HepG2 (cell line): ENCODE measurements at regions not wholly inside any gene's neighbourhood (a gene's known extent, or its start where the extent isn't known, plus 50 kb on each side); places are given as distances from the start of the nearest gene placed in this dataset.

Experiments
- ATAC-seq: fragments of 200-7000 bp; cut with Tn5 transposase; 3 replicates; pipeline ENCODE4 v1.9.1; 2020; ENCODE audit warnings: mild to moderate bottlenecking, moderate library complexity
- BruUV-seq: library from RNA; stranded (reverse); fragments of 400-500 nt; replicated peaks from 2 replicates; lab custom pipeline; 2021; lab: Mats Ljungman, UMichigan
- CTCF ChIA-PET: fragments of 300-600 bp; formaldehyde crosslinking; extraction: SDS; loops from one replicate; lab custom pipeline; 2021; ENCODE audit warnings: low total read pairs, inconsistent platforms, low intra/inter-chr PET ratio; lab: Yijun Ruan, JAX
- POLR2A ChIA-PET: fragments of 350-600 bp; sonication (Branson Sonifier 250); formaldehyde crosslinking; loops from one replicate; lab custom pipeline; 2020; ENCODE audit warnings: antibody characterized with exemption, inconsistent platforms; lab: Yijun Ruan, JAX
- DNase-seq: peaks from one replicate; pipeline ENCODE4 v3.0.0-alpha.2; 2015; ENCODE audit warnings: low spot score
- FAIRE-seq: peaks from 3 replicates; lab custom pipeline; 2011; peaks lifted over from hg19 to GRCh38; lab: Jason Lieb, UNC
- H2AFZ ChIP-seq: one replicate; pipeline ENCODE4 v1.6.1; 2011; ENCODE audit warnings: low read length, inconsistent platforms
- H3K27ac ChIP-seq: fragments of 300-600 bp; 3 replicates; pipeline ENCODE4 v1.8.0; 2011; ENCODE audit warnings: mixed run types, mild to moderate bottlenecking, mixed read lengths, low read length, inconsistent platforms; ENCODE audit not compliant: insufficient read depth; ENCODE audit errors: extremely low read length
- H3K27me3 ChIP-seq, 2 experiments: fragments of 200-600 bp in 1 of 2; 2 replicates in 1 of 2; 3 replicates in 1 of 2; pipeline versions ENCODE4 v1.6.0 to v1.8.0; 2011; ENCODE audit warnings: low read length in 2 of 2, mild to moderate bottlenecking in 2 of 2, moderate library complexity in 2 of 2, inconsistent platforms in 1 of 2; ENCODE audit not compliant: insufficient read depth in 2 of 2, control insufficient read depth in 1 of 2
- H3K36me3 ChIP-seq, 2 experiments: fragments of 200-600 bp in 1 of 2; replicated peaks in 1 of 2; 2 replicates in 1 of 2; 3 replicates in 1 of 2; pipeline versions ENCODE4 v1.5.1 to v1.8.0; 2011; ENCODE audit warnings: low read length in 2 of 2, inconsistent platforms in 1 of 2; ENCODE audit not compliant: insufficient read depth in 2 of 2, control insufficient read depth in 1 of 2
- H3K4me1 ChIP-seq: 2 replicates; pipeline ENCODE4 v1.5.1; 2012; ENCODE audit warnings: low read length, inconsistent platforms; ENCODE audit not compliant: insufficient read depth
- H3K4me2 ChIP-seq: 2 replicates; pipeline ENCODE4 v1.6.0; 2011; ENCODE audit warnings: low read depth, low read length, inconsistent platforms
- H3K4me3 ChIP-seq, 3 experiments: fragments of 200-600 bp in 1 of 3; sonication (generic), shearing (Covaris generic) in 1 of 3; replicated peaks in 1 of 3; 2 replicates each; pipeline ENCODE4 v1.5.1; 2011 to 2016; ENCODE audit warnings: low read length in 3 of 3, inconsistent platforms in 2 of 3, low read depth in 2 of 3, mild to moderate bottlenecking in 2 of 3, control low read depth in 1 of 3, mixed read lengths in 1 of 3; ENCODE audit not compliant: insufficient read depth in 1 of 3
- H3K79me2 ChIP-seq: one replicate; pipeline ENCODE4 v1.6.1; 2011; ENCODE audit warnings: low read length, inconsistent platforms; ENCODE audit not compliant: insufficient read depth
- H3K9ac ChIP-seq: 2 replicates; pipeline ENCODE4 v1.6.0; 2011; ENCODE audit warnings: mild to moderate bottlenecking, low read depth, low read length, inconsistent platforms; ENCODE audit not compliant: insufficient read depth
- H3K9me3 ChIP-seq: 2 replicates; pipeline ENCODE4 v1.5.1; 2012; ENCODE audit warnings: mild to moderate bottlenecking, low read length
- H4K20me1 ChIP-seq: 2 replicates; pipeline ENCODE4 v1.6.0; 2011; ENCODE audit warnings: inconsistent platforms, mild to moderate bottlenecking, low read length, moderate library complexity; ENCODE audit not compliant: insufficient read depth
- AHDC1 ChIP-seq: sonication (generic); formaldehyde crosslinking; IDR thresholded peaks from 2 replicates; pipeline ENCODE4 v1.5.1; 2020; ENCODE audit warnings: mild to moderate bottlenecking, missing genetic modification reagents, borderline replicate concordance
- BRF2 ChIP-seq: sonication (generic); formaldehyde crosslinking; IDR thresholded peaks from 2 replicates; pipeline ENCODE4 v1.8.1; 2022; ENCODE audit warnings: mild to moderate bottlenecking, missing genetic modification reagents
- KDM4B ChIP-seq: sonication (generic); formaldehyde crosslinking; IDR thresholded peaks from 2 replicates; pipeline ENCODE4 v1.4.0; 2020; ENCODE audit warnings: missing genetic modification reagents
- KDM5B ChIP-seq: sonication (generic); formaldehyde crosslinking; IDR thresholded peaks from 2 replicates; pipeline ENCODE4 v1.4.0; 2020; ENCODE audit warnings: missing genetic modification reagents, mild to moderate bottlenecking, borderline replicate concordance
- PLSCR1 ChIP-seq: sonication (generic); formaldehyde crosslinking; IDR thresholded peaks from 2 replicates; pipeline ENCODE4 v1.5.0; 2020; ENCODE audit warnings: missing genetic modification reagents, mild to moderate bottlenecking, borderline replicate concordance
- RAD21 ChIP-seq: fragments of 450-650 bp; formaldehyde crosslinking; IDR thresholded peaks from 2 replicates; pipeline ENCODE4 v1.5.0; 2020; ENCODE audit warnings: mild to moderate bottlenecking
- RNF2 ChIP-seq: fragments of 450-650 bp; conservative IDR thresholded peaks from 2 replicates; pipeline ENCODE4 v1.6.1; 2016; ENCODE audit warnings: low read depth
- RORA ChIP-seq: sonication (generic); formaldehyde crosslinking; IDR thresholded peaks from 2 replicates; pipeline ENCODE4 v1.5.0; 2020; ENCODE audit warnings: mild to moderate bottlenecking, missing genetic modification reagents, moderate library complexity
- SP140L ChIP-seq: sonication (generic); formaldehyde crosslinking; IDR thresholded peaks from 2 replicates; pipeline ENCODE4 v1.4.0; 2020; ENCODE audit warnings: missing genetic modification reagents, borderline replicate concordance
- SUZ12 ChIP-seq: fragments of 150-350 bp; IDR thresholded peaks from 2 replicates; pipeline ENCODE4 v1.6.1; 2014; ENCODE audit warnings: low read depth, low read length
- ZBTB8A ChIP-seq: sonication (generic); formaldehyde crosslinking; IDR thresholded peaks from 2 replicates; pipeline ENCODE4 v1.4.0; 2020; ENCODE audit warnings: mild to moderate bottlenecking, low read depth, missing genetic modification reagents, borderline replicate concordance
- ZFP41 ChIP-seq: sonication (generic); formaldehyde crosslinking; IDR thresholded peaks from 2 replicates; pipeline ENCODE4 v1.4.0; 2020; ENCODE audit warnings: mild to moderate bottlenecking, missing genetic modification reagents, borderline replicate concordance
- ZGPAT ChIP-seq: IDR thresholded peaks from 2 replicates; pipeline ENCODE4 v1.6.1; 2016; ENCODE audit warnings: mild to moderate bottlenecking
- ZNF160 ChIP-seq: sonication (generic); formaldehyde crosslinking; IDR thresholded peaks from 2 replicates; pipeline ENCODE4 v1.8.0; 2022; ENCODE audit warnings: mild to moderate bottlenecking, inconsistent platforms, missing genetic modification reagents
- ZNF331 ChIP-seq: sonication (generic); formaldehyde crosslinking; IDR thresholded peaks from 2 replicates; pipeline ENCODE4 v1.4.0; 2020; ENCODE audit warnings: missing genetic modification reagents
- WGBS: methylation state at CpG from one replicate; pipeline ENCODE4 v1.1.6; 2017; ENCODE audit warnings: low lambda C conversion rate; 5-methylcytosine and 5-hydroxymethylcytosine counted together
- in situ Hi-C: cut with HindIII; loops from 2 replicates; pipeline ENCODE4 v1.10.0; 2017; ENCODE audit warnings: low pct_unique_long_range_greater_than_20kb; ENCODE audit not compliant: extremely low pct_ligation_motif_present
- intact Hi-C: fragments of 100-400 bp; cut with micrococcal nuclease; formaldehyde crosslinking; loops from one replicate; pipeline ENCODE4 v1.10.0; 2022; ENCODE audit not compliant: unreplicated experiment

GRCh38 chr3:55269096-55269495, 218.0 kb downstream of the WNT5A start:
- Histone ChIP-seq H3K4me1 (peaks cover 16% of the 10 kb centered on the region), H2AFZ (no peak overlapping the region), H3K27ac (no peak overlapping the region), H3K9me3 (no peaks in the 10 kb centered on the region), H4K20me1 (no peaks in the 10 kb centered on the region), H3K4me2 (no peak overlapping the region), H3K4me3 (no peak overlapping the region), H3K27me3 (0 out of 5 replicates have a peak, but pooled peaks cover 0 to 3% of the 10 kb centered on the region in 2 experiments), H3K79me2 (no peaks in the 10 kb centered on the region), H3K36me3 (no peaks in the 10 kb centered on the region), H3K9ac (no peak overlapping the region)
- BruUV-seq: no TSS peak
- no peak for ATAC-seq
- in situ Hi-C loops (no loop called here), intact Hi-C loops (no loop called here)
- no peak for FAIRE-seq
- TF ChIP-seq KDM4B (CRISPR knock-in tag): no peak
- TF ChIP-seq RNF2: no peak
- no peak for TF ChIP-seq KDM5B
- TF ChIP-seq RAD21 (CRISPR knock-in tag): no peak
- no peak for TF ChIP-seq PLSCR1 (CRISPR knock-in tag)
- TF ChIP-seq ZBTB8A (CRISPR knock-in tag): no peak
- no peak for TF ChIP-seq ZGPAT (CRISPR knock-in tag)
- no peak for TF ChIP-seq BRF2 (CRISPR knock-in tag)
- TF ChIP-seq ZNF331 (CRISPR knock-in tag): no peak
- no peak for TF ChIP-seq RORA
- no peak for TF ChIP-seq ZNF160 (CRISPR knock-in tag)
- no peak for TF ChIP-seq SP140L (CRISPR knock-in tag)
- no peak for TF ChIP-seq ZFP41 (CRISPR knock-in tag)
- TF ChIP-seq SUZ12: no peak
- no peak for TF ChIP-seq AHDC1
- ChIA-PET CTCF (no interaction called here), POLR2A (no interaction called here)
- no peak for DNase-seq
- WGBS: 0% methylated on average over 4 of the region's 4 CpGs
